H1 (cell line): ENCODE measurements at regions not wholly inside any gene's neighbourhood (a gene's known extent, or its start where the extent isn't known, plus 50 kb on each side); places are given as distances from the start of the nearest gene placed in this dataset.

Source experiments
- CTCF ChIA-PET: fragments of 300-600 bp; sonication (Branson Sonifier 250); formaldehyde crosslinking; loops from one replicate; lab custom pipeline; 2021; ENCODE audit not compliant: partially characterized antibody; lab: Charles Lee
- POLR2A ChIA-PET: fragments of 300-600 bp; sonication (Branson Sonifier 250); formaldehyde crosslinking; loops from one replicate; lab custom pipeline; 2021; ENCODE audit warnings: inconsistent platforms; ENCODE audit not compliant: partially characterized antibody; lab: Charles Lee
- DNase-seq, 2 experiments: peaks; one replicate each; pipeline versions ENCODE4 v3.0.0 to v3.0.0-alpha.2; 2010 to 2022; ENCODE audit warnings: low spot score in 2 of 2, low read depth in 1 of 2, mixed read lengths in 1 of 2
- FAIRE-seq: peaks from 2 replicates; lab custom pipeline; 2011; peaks lifted over from hg19 to GRCh38; lab: Jason Lieb, UNC
- H2AFZ ChIP-seq: 2 replicates; pipeline ENCODE4 v1.8.1; 2012; ENCODE audit warnings: low read length, inconsistent platforms
- H2AK5ac ChIP-seq: 2 replicates; pipeline ENCODE4 v1.6.1; 2013; ENCODE audit warnings: low read depth, low read length
- H2BK120ac ChIP-seq: replicated peaks from 2 replicates; pipeline ENCODE3; 2013; ENCODE audit warnings: low read depth, low read length, inconsistent platforms
- H2BK12ac ChIP-seq: 2 replicates; pipeline ENCODE4 v1.6.1; 2013; ENCODE audit warnings: low read depth, low read length
- H2BK15ac ChIP-seq: 2 replicates; pipeline ENCODE4 v1.6.1; 2013; ENCODE audit warnings: low read length
- H2BK20ac ChIP-seq: 2 replicates; pipeline ENCODE4 v1.6.1; 2013; ENCODE audit warnings: low read length
- H2BK5ac ChIP-seq: 2 replicates; pipeline ENCODE4 v1.6.1; 2013; ENCODE audit warnings: low read depth, low read length
- H3K14ac ChIP-seq: 2 replicates; pipeline ENCODE4 v1.6.1; 2013; ENCODE audit warnings: inconsistent platforms; ENCODE audit not compliant: insufficient read length
- H3K18ac ChIP-seq: 2 replicates; pipeline ENCODE4 v1.6.1; 2013; ENCODE audit warnings: low read length; ENCODE audit errors: extremely low read depth
- H3K23ac ChIP-seq: 2 replicates; pipeline ENCODE4 v1.6.1; 2013; ENCODE audit warnings: inconsistent platforms; ENCODE audit not compliant: insufficient read length
- H3K23me2 ChIP-seq: 2 replicates; pipeline ENCODE4 v1.6.1; 2013; ENCODE audit warnings: low read depth, low read length
- H3K27ac ChIP-seq: 2 replicates; pipeline ENCODE4 v1.6.1; 2011; ENCODE audit warnings: low read depth, low read length, inconsistent platforms
- H3K27me3 ChIP-seq, 4 experiments: replicated peaks in 1 of 4; 1 replicate in 1 of 4; 2 replicates in 3 of 4; pipeline versions ENCODE4 v1.6.1 to v1.8.1; 2011 to 2013; ENCODE audit warnings: low read length in 3 of 4, mild to moderate bottlenecking in 3 of 4, inconsistent platforms in 2 of 4, mixed read lengths in 2 of 4, moderate library complexity in 1 of 4; ENCODE audit not compliant: control insufficient read depth in 3 of 4, insufficient read depth in 3 of 4; ENCODE audit errors: extremely low read depth in 1 of 4
- H3K36me3 ChIP-seq, 4 experiments: 2 replicates each; pipeline versions ENCODE4 v1.6.1 to v1.8.1; 2011 to 2013; ENCODE audit warnings: mild to moderate bottlenecking in 4 of 4, low read length in 3 of 4, moderate library complexity in 2 of 4, control low read depth in 1 of 4, inconsistent platforms in 1 of 4; ENCODE audit not compliant: insufficient read depth in 4 of 4, control insufficient read depth in 2 of 4
- H3K4ac ChIP-seq: replicated peaks from 2 replicates; pipeline ENCODE3; 2013; ENCODE audit warnings: low read length, low read depth, mixed read lengths, inconsistent platforms; ENCODE audit not compliant: insufficient read length
- H3K4me1 ChIP-seq, 4 experiments: replicated peaks in 1 of 4; 1 replicate in 1 of 4; 2 replicates in 3 of 4; pipeline versions ENCODE4 v1.6.1 to v1.8.1; 2011 to 2013; ENCODE audit warnings: low read length in 3 of 4, inconsistent platforms in 2 of 4, mixed read lengths in 1 of 4; ENCODE audit not compliant: insufficient read depth in 4 of 4, control insufficient read depth in 3 of 4
- H3K4me2 ChIP-seq, 2 experiments: 2 replicates each; pipeline versions ENCODE4 v1.6.1 to v1.8.1; 2011 to 2013; ENCODE audit warnings: low read depth in 2 of 2, low read length in 2 of 2, control low read depth in 1 of 2, inconsistent platforms in 1 of 2, mild to moderate bottlenecking in 1 of 2; ENCODE audit not compliant: insufficient read depth in 1 of 2
- H3K4me3 ChIP-seq, 4 experiments: fragments of 200-600, 300-600 bp in 1 of 4; sonication (generic), shearing (Covaris generic), sonication (Bioruptor Twin) in 1 of 4; 2 replicates each; pipeline versions ENCODE4 v1.5.1 to v1.8.1; 2011 to 2016; ENCODE audit warnings: low read length in 4 of 4, low read depth in 3 of 4, control low read depth in 2 of 4, inconsistent platforms in 2 of 4, mild to moderate bottlenecking in 2 of 4, mixed read lengths in 1 of 4, moderate library complexity in 1 of 4; ENCODE audit not compliant: insufficient read depth in 2 of 4; ENCODE audit errors: extremely low read depth in 1 of 4
- H3K56ac ChIP-seq: replicated peaks from 2 replicates; pipeline ENCODE3; 2013; ENCODE audit warnings: low read depth, mild to moderate bottlenecking, mixed read lengths, low read length, inconsistent platforms; ENCODE audit not compliant: insufficient read length
- H3K79me1 ChIP-seq: 2 replicates; pipeline ENCODE4 v1.6.1; 2013; ENCODE audit warnings: low read depth, low read length, control low read depth
- H3K79me2 ChIP-seq, 2 experiments: 2 replicates each; pipeline versions ENCODE4 v1.6.1 to v1.8.1; 2012 to 2013; ENCODE audit warnings: low read length in 2 of 2, mild to moderate bottlenecking in 2 of 2, inconsistent platforms in 1 of 2; ENCODE audit not compliant: insufficient read depth in 2 of 2, control insufficient read depth in 1 of 2
- H3K9ac ChIP-seq, 4 experiments: replicated peaks in 1 of 4; 1 replicate in 1 of 4; 2 replicates in 3 of 4; pipeline versions ENCODE4 v1.6.1 to v1.8.1; 2011 to 2013; ENCODE audit warnings: low read depth in 3 of 4, low read length in 3 of 4, control low read depth in 2 of 4, mild to moderate bottlenecking in 2 of 4, moderate library complexity in 2 of 4, inconsistent platforms in 1 of 4; ENCODE audit errors: extremely low read depth in 1 of 4
- H3K9me3 ChIP-seq, 2 experiments: 2 replicates each; pipeline versions ENCODE4 v1.6.1 to v1.8.1; 2012 to 2013; ENCODE audit warnings: mild to moderate bottlenecking in 2 of 2, moderate library complexity in 2 of 2, control low read depth in 1 of 2, inconsistent platforms in 1 of 2, low read depth in 1 of 2, low read length in 1 of 2, mixed read lengths in 1 of 2; ENCODE audit not compliant: insufficient read depth in 2 of 2
- H4K20me1 ChIP-seq, 2 experiments: replicated peaks in 1 of 2; 2 replicates each; pipeline versions ENCODE3 to v1.8.1; 2011 to 2013; ENCODE audit warnings: inconsistent platforms in 2 of 2, low read length in 2 of 2, mild to moderate bottlenecking in 1 of 2; ENCODE audit not compliant: insufficient read depth in 2 of 2, control insufficient read depth in 1 of 2
- H4K5ac ChIP-seq: 2 replicates; pipeline ENCODE4 v1.6.1; 2013; ENCODE audit warnings: low read length, low read depth, mixed read lengths, inconsistent platforms; ENCODE audit not compliant: insufficient read length
- H4K8ac ChIP-seq: 2 replicates; pipeline ENCODE4 v1.8.0; 2013; ENCODE audit warnings: mild to moderate bottlenecking, moderate library complexity, low read length, inconsistent platforms; ENCODE audit not compliant: insufficient read depth; ENCODE audit errors: extremely low read depth
- H4K91ac ChIP-seq: replicated peaks from 2 replicates; pipeline ENCODE3; 2013; ENCODE audit warnings: low read length, mixed read lengths, inconsistent platforms; ENCODE audit not compliant: insufficient read length
- CBX5 ChIP-seq: fragments of 300-800, 300-1000 bp; sonication (generic); IDR thresholded peaks from 2 replicates; pipeline ENCODE4 v1.7.1; 2016; ENCODE audit warnings: antibody characterized with exemption, low read length, low read depth
- CHD2 ChIP-seq: IDR thresholded peaks from 2 replicates; pipeline ENCODE4 v1.6.1; 2012; ENCODE audit warnings: low read length, improper control_type of control experiment
- CTBP2 ChIP-seq: IDR thresholded peaks from 2 replicates; pipeline ENCODE4 v1.7.0; 2011; ENCODE audit warnings: borderline replicate concordance, mild to moderate bottlenecking, moderate library complexity, mixed read lengths, low read length; ENCODE audit not compliant: insufficient read depth, insufficient read length
- GTF2F1 ChIP-seq: IDR thresholded peaks from 2 replicates; pipeline ENCODE4 v1.6.1; 2012; ENCODE audit warnings: low read depth, low read length, improper control_type of control experiment, borderline replicate concordance
- HDAC2 ChIP-seq, 2 experiments: fragments of 300-600 bp in 1 of 2; sonication (generic) in 1 of 2; IDR thresholded peaks; 2 replicates each; pipeline ENCODE4 v1.6.1; 2011 to 2012; ENCODE audit warnings: low read depth in 2 of 2, low read length in 2 of 2, mild to moderate bottlenecking in 2 of 2, moderate library complexity in 2 of 2, borderline replicate concordance in 1 of 2, inconsistent platforms in 1 of 2
- KDM5A ChIP-seq: fragments of 200-600 bp; IDR thresholded peaks from 2 replicates; pipeline ENCODE4 v1.7.1; 2012; ENCODE audit warnings: mild to moderate bottlenecking, low read length, inconsistent platforms, mixed read lengths
- NANOG ChIP-seq: IDR thresholded peaks from 2 replicates; pipeline ENCODE4 v1.6.1; 2011; ENCODE audit warnings: low read length, low read depth, mild to moderate bottlenecking, inconsistent platforms; ENCODE audit not compliant: insufficient read depth, poor library complexity, severe bottlenecking
- NRF1 ChIP-seq: IDR thresholded peaks from 2 replicates; pipeline ENCODE4 v1.6.1; 2011; ENCODE audit warnings: mild to moderate bottlenecking, low read depth, low read length, improper control_type of control experiment
- RBBP5 ChIP-seq: IDR thresholded peaks from 2 replicates; pipeline ENCODE4 v1.7.1; 2012; ENCODE audit warnings: low read depth, mild to moderate bottlenecking, inconsistent platforms, low read length, moderate library complexity, borderline replicate concordance
- SAP30 ChIP-seq: fragments of 300-600 bp; sonication (generic); IDR thresholded peaks from 2 replicates; pipeline ENCODE4 v1.7.1; 2012; ENCODE audit warnings: low read length, moderate library complexity, mild to moderate bottlenecking, inconsistent platforms; ENCODE audit not compliant: insufficient read depth, insufficient replicate concordance
- SIN3A ChIP-seq, 2 experiments: IDR thresholded peaks in 1 of 2; conservative IDR thresholded peaks in 1 of 2; 2 replicates each; pipeline ENCODE4 v1.6.1; 2011 to 2012; ENCODE audit warnings: low read length in 2 of 2, improper control_type of control experiment in 1 of 2, low read depth in 1 of 2, mild to moderate bottlenecking in 1 of 2
- SIX5 ChIP-seq: IDR thresholded peaks from 2 replicates; pipeline ENCODE4 v1.6.1; 2011; ENCODE audit warnings: mild to moderate bottlenecking, low read depth, low read length
- SUZ12 ChIP-seq: fragments of 200-600 bp; sonication (generic); IDR thresholded peaks from 2 replicates; pipeline ENCODE4 v1.6.1; 2012; ENCODE audit warnings: mild to moderate bottlenecking, inconsistent platforms, low read length, moderate library complexity, mixed read lengths
- TBP ChIP-seq: IDR thresholded peaks from 2 replicates; pipeline ENCODE4 v1.6.1; 2011; ENCODE audit warnings: low read depth, low read length, improper control_type of control experiment
- TCF12 ChIP-seq: IDR thresholded peaks from 2 replicates; pipeline ENCODE4 v1.6.1; 2011; ENCODE audit warnings: low read depth, mild to moderate bottlenecking, low read length
- WGBS, 2 experiments: shearing (Covaris generic) in 1 of 2; methylation state at CpG; one replicate each; pipeline versions ENCODE4 v1.1.6 to v1.1.7; 2013 to 2015; ENCODE audit warnings: low lambda C conversion rate in 2 of 2, mixed read lengths in 2 of 2, inconsistent platforms in 1 of 2, low coverage in 1 of 2, missing lambda C conversion rate in 1 of 2; ENCODE audit not compliant: insufficient replicate concordance in 2 of 2, insufficient coverage in 1 of 2, insufficient read length in 1 of 2; ENCODE audit errors: extremely low coverage in 1 of 2, missing lambda C conversion rate in 1 of 2; 5-methylcytosine and 5-hydroxymethylcytosine counted together

- Histone ChIP-seq H4K5ac (no peak overlapping the region), H4K91ac (no peak overlapping the region), H3K4ac (no peak overlapping the region), H4K8ac (no peak overlapping the region), H3K79me2 (no peaks in the 10 kb centered on the region), H3K14ac (no peak overlapping the region), H3K79me1 (no peaks in the 10 kb centered on the region), H2BK15ac (no peak overlapping the region), H3K9ac (no peak overlapping the region), H3K9me3 (no peaks in the 10 kb centered on the region), H2BK120ac (no peak overlapping the region), H3K27me3 (no peaks in the 10 kb centered on the region), H3K4me2 (no peak overlapping the region), H2BK5ac (no peak overlapping the region), H3K23ac (no peak overlapping the region), H3K18ac (no peak overlapping the region), H3K4me3 (no peak overlapping the region), H2BK12ac (no peak overlapping the region), H3K23me2 (no peaks in the 10 kb centered on the region), H2AK5ac (no peak overlapping the region), H3K27ac (no peak overlapping the region), H4K20me1 (no peaks in the 10 kb centered on the region), H2AFZ (no peak overlapping the region), H3K36me3 (no peaks in the 10 kb centered on the region), H2BK20ac (no peak overlapping the region), H3K56ac (no peak overlapping the region), H3K4me1 (no peaks in the 10 kb centered on the region)
- FAIRE-seq (no peak), DNase-seq (no peak)
- 95% methylated on average over 3 of the region's 3 CpGs; no CpG with 5 or more reads in 1 of the 2 experiments for WGBS, 2 experiments
- CTCF ChIA-PET = no interaction called here
- POLR2A ChIA-PET = no interaction called here
- TF ChIP-seq SUZ12 = no peak
- TF ChIP-seq TBP = no peak
- TF ChIP-seq KDM5A = no peak
- TF ChIP-seq HDAC2 (IDR thresholded peaks at IDR 0.05; ENCODE audit: borderline replicate concordance in 1 of 2, low read depth in 2 of 2, low read length in 2 of 2) = no peak
- no peak for TF ChIP-seq TCF12
- TF ChIP-seq CBX5 = no peak
- no peak for TF ChIP-seq SAP30
- no peak for TF ChIP-seq NANOG
- TF ChIP-seq SIN3A (conservative IDR thresholded peaks at IDR 0.05 in 1 of 2, IDR thresholded peaks at IDR 0.05 in 1 of 2; ENCODE audit: low read depth in 1 of 2, low read length in 2 of 2) = no peak
- TF ChIP-seq SIX5 = no peak
- TF ChIP-seq GTF2F1 = no peak
- TF ChIP-seq CHD2 = no peak
- TF ChIP-seq CTBP2 = no peak
- no peak for TF ChIP-seq NRF1
- TF ChIP-seq RBBP5 = no peak
Observed at GRCh38 chr6:165086814-165087213, 222.6 kb downstream of the C6orf118 start.
